HCT116 (cell line): ENCODE measurements at regions not wholly inside any gene's neighbourhood (a gene's known extent, or its start where the extent isn't known, plus 50 kb on each side); places are given as distances from the start of the nearest gene placed in this dataset.
A peak's percentile ranks its signal among the peaks of the same experiment; 100 is the strongest.

Experiments
- ATAC-seq: fragments of 200-7000 bp; cut with Tn5 transposase; 2 replicates; pipeline ENCODE4 v1.9.1; 2020; ENCODE audit warnings: mild to moderate bottlenecking, moderate library complexity
- BruUV-seq: library from RNA; stranded (reverse); fragments of 400-500 nt; replicated peaks from 2 replicates; lab custom pipeline; 2021; lab: Mats Ljungman, UMichigan
- CTCF ChIA-PET: fragments of 300-600 bp; sonication (Branson Sonifier 250); formaldehyde crosslinking; loops from one replicate; lab custom pipeline; 2021; ENCODE audit warnings: antibody characterized with exemption; lab: Charles Lee
- POLR2A ChIA-PET: fragments of 300-600, 350-600 bp; sonication (Branson Sonifier 250); formaldehyde crosslinking; loops from one replicate; lab custom pipeline; 2021; ENCODE audit warnings: antibody characterized with exemption; lab: Charles Lee
- RAD21 ChIA-PET, 2 experiments: fragments of 300-600 bp; sonication (Branson Sonifier 250); formaldehyde crosslinking; loops; one replicate each; lab custom pipeline; 2023; ENCODE audit warnings: low total read pairs in 2 of 2; ENCODE audit not compliant: uncharacterized antibody in 2 of 2, unreplicated experiment in 2 of 2, low non-redundant PET in 1 of 2; lab: Charles Lee
- DNase-seq: peaks from one replicate; pipeline ENCODE4 v3.0.0-alpha.2; 2010; ENCODE audit warnings: low read depth, low spot score
- H2AFZ ChIP-seq: fragments of 200-600 bp; shearing (Covaris generic), sonication (generic); 2 replicates; pipeline ENCODE4 v1.6.1; 2017; ENCODE audit warnings: low read depth, mixed run types, mixed read lengths, antibody characterized with exemption, low read length; ENCODE audit not compliant: poor library complexity, severe bottlenecking
- H3K27ac ChIP-seq: 2 replicates; pipeline ENCODE4 v1.5.1; 2012; ENCODE audit warnings: low read depth, low read length
- H3K27me3 ChIP-seq: fragments of 200-600 bp; sonication (generic); 2 replicates; pipeline ENCODE4 v1.6.1; 2016; ENCODE audit warnings: mixed run types, low read length, mixed read lengths; ENCODE audit not compliant: insufficient read depth
- H3K36me3 ChIP-seq, 2 experiments: fragments of 200-500 bp in 1 of 2; fragments of 200-600 bp in 1 of 2; sonication (Bioruptor generic) in 1 of 2; sonication (generic) in 1 of 2; 2 replicates each; pipeline versions ENCODE4 v1.5.1 to v1.6.1; 2014 to 2016; ENCODE audit warnings: low read length in 2 of 2, inconsistent platforms in 1 of 2, mixed read lengths in 1 of 2, mixed run types in 1 of 2; ENCODE audit not compliant: insufficient read depth in 2 of 2, control insufficient read depth in 1 of 2
- H3K4me1 ChIP-seq, 2 experiments: fragments of 200-600 bp in 1 of 2; sonication (generic) in 1 of 2; 2 replicates each; pipeline versions ENCODE4 v1.5.1 to v1.6.1; 2012 to 2017; ENCODE audit warnings: low read length in 2 of 2, inconsistent platforms in 1 of 2, mild to moderate bottlenecking in 1 of 2, mixed read lengths in 1 of 2, mixed run types in 1 of 2, moderate library complexity in 1 of 2; ENCODE audit not compliant: insufficient read depth in 2 of 2, control insufficient read depth in 1 of 2
- H3K4me2 ChIP-seq: fragments of 200-600 bp; sonication (generic); 2 replicates; pipeline ENCODE4 v1.6.1; 2017; ENCODE audit warnings: mixed run types, low read length, mixed read lengths
- H3K4me3 ChIP-seq, 2 experiments: fragments of 200-600 bp in 1 of 2; sonication (generic) in 1 of 2; replicated peaks in 1 of 2; 2 replicates each; pipeline ENCODE4 v1.5.1; 2011 to 2016; ENCODE audit warnings: low read length in 2 of 2, control low read depth in 1 of 2, low read depth in 1 of 2, mild to moderate bottlenecking in 1 of 2, mixed read lengths in 1 of 2, mixed run types in 1 of 2
- H3K79me2 ChIP-seq: fragments of 200-600 bp; sonication (generic); 2 replicates; pipeline ENCODE4 v1.6.1; 2017; ENCODE audit warnings: mild to moderate bottlenecking, mixed run types, low read length, moderate library complexity, mixed read lengths; ENCODE audit not compliant: insufficient read depth
- H3K9ac ChIP-seq: fragments of 200-600 bp; sonication (generic); 2 replicates; pipeline ENCODE4 v1.6.1; 2016; ENCODE audit warnings: low read length, mixed read lengths
- H3K9me2 ChIP-seq: fragments of 200-600 bp; sonication (generic), shearing (Covaris generic); 2 replicates; pipeline ENCODE4 v1.6.1; 2017; ENCODE audit warnings: mixed run types, mild to moderate bottlenecking, moderate library complexity; ENCODE audit not compliant: insufficient read depth
- H3K9me3 ChIP-seq, 2 experiments: fragments of 200-500 bp in 1 of 2; fragments of 200-600 bp in 1 of 2; sonication (Bioruptor generic) in 1 of 2; sonication (generic) in 1 of 2; 2 replicates each; pipeline ENCODE4 v1.6.1; 2014 to 2017; ENCODE audit warnings: low read length in 2 of 2, mixed read lengths in 2 of 2, inconsistent platforms in 1 of 2, low read depth in 1 of 2, mild to moderate bottlenecking in 1 of 2, mixed run types in 1 of 2, moderate library complexity in 1 of 2; ENCODE audit not compliant: control insufficient read depth in 1 of 2, insufficient read depth in 1 of 2
- H4K20me1 ChIP-seq: fragments of 200-600 bp; sonication (generic), shearing (Covaris generic); 2 replicates; pipeline ENCODE4 v1.6.1; 2017; ENCODE audit warnings: mixed run types, mild to moderate bottlenecking, moderate library complexity; ENCODE audit not compliant: insufficient read depth
- CEBPB ChIP-seq: IDR thresholded peaks from 2 replicates; pipeline ENCODE4 v1.6.1; 2012; ENCODE audit warnings: low read depth
- ELF1 ChIP-seq: IDR thresholded peaks from 2 replicates; pipeline ENCODE4 v1.6.1; 2012; ENCODE audit warnings: low read depth, borderline replicate concordance
- FOSL1 ChIP-seq: IDR thresholded peaks from 2 replicates; pipeline ENCODE4 v1.6.1; 2012; ENCODE audit warnings: low read depth
- SP1 ChIP-seq: IDR thresholded peaks from 2 replicates; pipeline ENCODE4 v1.6.1; 2012; ENCODE audit warnings: low read depth
- SRF ChIP-seq: IDR thresholded peaks from 2 replicates; pipeline ENCODE4 v1.6.1; 2012; ENCODE audit warnings: low read depth
- intact Hi-C: fragments of 100-400 bp; cut with micrococcal nuclease; formaldehyde crosslinking; loops from 2 replicates; pipeline ENCODE4 v1.10.0; 2022
- TF ChIP-seq, protein P1 (sequence below): IDR thresholded peaks from 2 replicates; pipeline ENCODE4 v1.6.1; 2012; ENCODE audit warnings: low read depth

GRCh38 chr10:4699950-4700730 is 125.9 kb upstream of the AKR1E2 start:
- CTCF ChIA-PET = interaction anchor here (1.1 kb wide), 1 partner anchor 70 kb away, joined by 3 read pairs; no protein-coding TSS in a partner anchor
- RAD21 ChIA-PET = no interaction called here

More at GRCh38 chr10:4699950-4700730, 125.9 kb upstream of the AKR1E2 start:
- Histone ChIP-seq H3K27ac (no peak overlapping the region), H3K9ac (no peak overlapping the region), H2AFZ (peak overlapping the region; percentile 19), H3K9me2 (no peaks in the 10 kb centered on the region), H3K4me1 (peaks cover 3 to 17% of the 10 kb centered on the region in 2 experiments; a peak in 2 of 4 replicates), H3K79me2 (no peaks in the 10 kb centered on the region), H3K36me3 (no peaks in the 10 kb centered on the region), H4K20me1 (no peaks in the 10 kb centered on the region), H3K27me3 (no peaks in the 10 kb centered on the region), H3K9me3 (no peaks in the 10 kb centered on the region), H3K4me2 (no peak overlapping the region), H3K4me3 (no peak overlapping the region)
- no peak for DNase-seq
- POLR2A ChIA-PET = no interaction called here
- no TSS peak for BruUV-seq
- intact Hi-C loops = no loop called here
- TF ChIP-seq, protein P1, sequence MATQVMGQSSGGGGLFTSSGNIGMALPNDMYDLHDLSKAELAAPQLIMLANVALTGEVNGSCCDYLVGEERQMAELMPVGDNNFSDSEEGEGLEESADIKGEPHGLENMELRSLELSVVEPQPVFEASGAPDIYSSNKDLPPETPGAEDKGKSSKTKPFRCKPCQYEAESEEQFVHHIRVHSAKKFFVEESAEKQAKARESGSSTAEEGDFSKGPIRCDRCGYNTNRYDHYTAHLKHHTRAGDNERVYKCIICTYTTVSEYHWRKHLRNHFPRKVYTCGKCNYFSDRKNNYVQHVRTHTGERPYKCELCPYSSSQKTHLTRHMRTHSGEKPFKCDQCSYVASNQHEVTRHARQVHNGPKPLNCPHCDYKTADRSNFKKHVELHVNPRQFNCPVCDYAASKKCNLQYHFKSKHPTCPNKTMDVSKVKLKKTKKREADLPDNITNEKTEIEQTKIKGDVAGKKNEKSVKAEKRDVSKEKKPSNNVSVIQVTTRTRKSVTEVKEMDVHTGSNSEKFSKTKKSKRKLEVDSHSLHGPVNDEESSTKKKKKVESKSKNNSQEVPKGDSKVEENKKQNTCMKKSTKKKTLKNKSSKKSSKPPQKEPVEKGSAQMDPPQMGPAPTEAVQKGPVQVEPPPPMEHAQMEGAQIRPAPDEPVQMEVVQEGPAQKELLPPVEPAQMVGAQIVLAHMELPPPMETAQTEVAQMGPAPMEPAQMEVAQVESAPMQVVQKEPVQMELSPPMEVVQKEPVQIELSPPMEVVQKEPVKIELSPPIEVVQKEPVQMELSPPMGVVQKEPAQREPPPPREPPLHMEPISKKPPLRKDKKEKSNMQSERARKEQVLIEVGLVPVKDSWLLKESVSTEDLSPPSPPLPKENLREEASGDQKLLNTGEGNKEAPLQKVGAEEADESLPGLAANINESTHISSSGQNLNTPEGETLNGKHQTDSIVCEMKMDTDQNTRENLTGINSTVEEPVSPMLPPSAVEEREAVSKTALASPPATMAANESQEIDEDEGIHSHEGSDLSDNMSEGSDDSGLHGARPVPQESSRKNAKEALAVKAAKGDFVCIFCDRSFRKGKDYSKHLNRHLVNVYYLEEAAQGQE = no peak
- TF ChIP-seq FOSL1 (no peak), CEBPB (no peak), SP1 (no peak), SRF (no peak), ELF1 (no peak)
- ATAC-seq = no peak
